ENCODE measurements at regions not wholly inside any gene's neighbourhood (a gene's known extent, or its start where the extent isn't known, plus 50 kb on each side); places are given as distances from the start of the nearest gene placed in this dataset.

DNA sequence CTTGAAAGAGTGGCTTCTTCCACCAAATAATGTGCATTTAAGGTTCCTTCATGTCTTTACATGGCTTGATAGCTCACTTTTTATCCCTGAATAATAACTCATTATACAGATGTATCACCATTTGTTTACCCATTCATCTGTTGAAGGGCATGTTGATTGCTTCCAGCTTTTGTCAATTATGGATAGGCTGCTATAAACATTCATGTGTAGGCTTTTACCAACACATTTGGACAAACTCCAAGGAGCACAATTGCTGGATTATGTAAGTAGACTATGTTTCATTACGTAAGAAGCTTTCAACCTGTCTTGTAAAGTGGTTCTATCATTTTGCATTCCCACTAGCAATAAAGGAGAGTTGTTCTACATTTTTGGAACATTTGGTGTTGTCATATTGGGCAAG, 2637.0 kb downstream of the PCDH7 start:
- FAIRE-seq: no peak
- POLR2A ChIA-PET: no interaction called here
- CTCF ChIA-PET: no interaction called here

DNA sequence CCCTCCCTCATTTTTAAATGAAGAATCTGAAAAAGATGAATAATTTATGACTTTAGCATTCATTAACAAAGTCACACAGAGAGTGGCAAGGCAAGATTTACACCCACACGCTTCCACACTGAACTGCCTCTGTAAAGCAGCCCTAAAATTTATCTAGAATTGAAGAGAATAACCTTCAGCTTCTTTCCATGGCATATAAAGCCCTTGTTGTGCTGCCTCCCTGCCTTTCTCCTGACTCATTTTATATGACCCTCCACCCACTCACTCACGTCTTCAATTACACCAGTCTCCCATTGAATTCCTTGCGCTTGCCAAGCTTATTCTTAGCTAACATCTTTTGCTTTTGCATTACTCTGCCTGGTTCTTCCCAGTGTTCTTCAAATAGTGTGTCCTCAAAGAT, 2649.3 kb downstream of the PCDH7 start:
- ChIA-PET POLR2A (no interaction called here), CTCF (no interaction called here)
- Histone ChIP-seq H3K27ac (no peak overlapping the region), H3K4me2 (no peak overlapping the region), H3K4me3 (no peak overlapping the region), H3K4me1 (no peaks in the 10 kb centered on the region), H3K9me3 (no peaks in the 10 kb centered on the region)
- TF ChIP-seq CHD4 (IDR thresholded peaks at IDR 0.05; ENCODE audit: borderline replicate concordance) (no peak), JUN (IDR thresholded peaks at IDR 0.05) (no peak), KDM1A (IDR thresholded peaks at IDR 0.05; ENCODE audit: low read depth) (no peak), CBX2 (IDR thresholded peaks at IDR 0.05; ENCODE audit: borderline replicate concordance, low read depth) (no peak)
- TF ChIP-seq, protein P1, sequence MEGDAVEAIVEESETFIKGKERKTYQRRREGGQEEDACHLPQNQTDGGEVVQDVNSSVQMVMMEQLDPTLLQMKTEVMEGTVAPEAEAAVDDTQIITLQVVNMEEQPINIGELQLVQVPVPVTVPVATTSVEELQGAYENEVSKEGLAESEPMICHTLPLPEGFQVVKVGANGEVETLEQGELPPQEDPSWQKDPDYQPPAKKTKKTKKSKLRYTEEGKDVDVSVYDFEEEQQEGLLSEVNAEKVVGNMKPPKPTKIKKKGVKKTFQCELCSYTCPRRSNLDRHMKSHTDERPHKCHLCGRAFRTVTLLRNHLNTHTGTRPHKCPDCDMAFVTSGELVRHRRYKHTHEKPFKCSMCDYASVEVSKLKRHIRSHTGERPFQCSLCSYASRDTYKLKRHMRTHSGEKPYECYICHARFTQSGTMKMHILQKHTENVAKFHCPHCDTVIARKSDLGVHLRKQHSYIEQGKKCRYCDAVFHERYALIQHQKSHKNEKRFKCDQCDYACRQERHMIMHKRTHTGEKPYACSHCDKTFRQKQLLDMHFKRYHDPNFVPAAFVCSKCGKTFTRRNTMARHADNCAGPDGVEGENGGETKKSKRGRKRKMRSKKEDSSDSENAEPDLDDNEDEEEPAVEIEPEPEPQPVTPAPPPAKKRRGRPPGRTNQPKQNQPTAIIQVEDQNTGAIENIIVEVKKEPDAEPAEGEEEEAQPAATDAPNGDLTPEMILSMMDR (IDR thresholded peaks at IDR 0.05): no peak
- WGBS (ENCODE audit: missing lambda C conversion rate): 37% methylated on average over 3 of the region's 3 CpGs
- ATAC-seq (no peak), FAIRE-seq (no peak), DNase-seq (ENCODE audit: low read depth in 1 of 2, low spot score in 1 of 2) (no peak)

More for the DNA sequence above, 2637.0 kb downstream of the PCDH7 start:
- Histone ChIP-seq H3K27ac (no peak overlapping the region), H3K4me3 (no peak overlapping the region), H3K9me3 (no peaks in the 10 kb centered on the region), H3K4me2 (no peak overlapping the region), H3K4me1 (no peaks in the 10 kb centered on the region)
- no peak for DNase-seq (ENCODE audit: low read depth in 1 of 2, low spot score in 1 of 2)
- 50% methylated on average over 1 of the region's 1 CpG for WGBS (ENCODE audit: missing lambda C conversion rate)
- ATAC-seq: no peak
- TF ChIP-seq TP53 (CRISPR knock-in tag; IDR thresholded peaks at IDR 0.05) (no peak), CHD4 (IDR thresholded peaks at IDR 0.05; ENCODE audit: borderline replicate concordance) (no peak), GATA3 (IDR thresholded peaks at IDR 0.05; ENCODE audit: borderline replicate concordance) (no peak), ZC3H11A (IDR thresholded peaks at IDR 0.05) (no peak), HOXB5 (CRISPR knock-in tag; IDR thresholded peaks at IDR 0.05) (no peak), PHF8 (IDR thresholded peaks at IDR 0.05; ENCODE audit: borderline replicate concordance, low read depth) (no peak), BHLHE40 (IDR thresholded peaks at IDR 0.05; ENCODE audit: low read depth, low read length) (no peak), HOXA7 (CRISPR knock-in tag; IDR thresholded peaks at IDR 0.05) (no peak), RCOR1 (IDR thresholded peaks at IDR 0.05; ENCODE audit: low read depth, low read length) (no peak), CBX2 (IDR thresholded peaks at IDR 0.05; ENCODE audit: borderline replicate concordance, low read depth) (no peak)
- TF ChIP-seq, protein P2, sequence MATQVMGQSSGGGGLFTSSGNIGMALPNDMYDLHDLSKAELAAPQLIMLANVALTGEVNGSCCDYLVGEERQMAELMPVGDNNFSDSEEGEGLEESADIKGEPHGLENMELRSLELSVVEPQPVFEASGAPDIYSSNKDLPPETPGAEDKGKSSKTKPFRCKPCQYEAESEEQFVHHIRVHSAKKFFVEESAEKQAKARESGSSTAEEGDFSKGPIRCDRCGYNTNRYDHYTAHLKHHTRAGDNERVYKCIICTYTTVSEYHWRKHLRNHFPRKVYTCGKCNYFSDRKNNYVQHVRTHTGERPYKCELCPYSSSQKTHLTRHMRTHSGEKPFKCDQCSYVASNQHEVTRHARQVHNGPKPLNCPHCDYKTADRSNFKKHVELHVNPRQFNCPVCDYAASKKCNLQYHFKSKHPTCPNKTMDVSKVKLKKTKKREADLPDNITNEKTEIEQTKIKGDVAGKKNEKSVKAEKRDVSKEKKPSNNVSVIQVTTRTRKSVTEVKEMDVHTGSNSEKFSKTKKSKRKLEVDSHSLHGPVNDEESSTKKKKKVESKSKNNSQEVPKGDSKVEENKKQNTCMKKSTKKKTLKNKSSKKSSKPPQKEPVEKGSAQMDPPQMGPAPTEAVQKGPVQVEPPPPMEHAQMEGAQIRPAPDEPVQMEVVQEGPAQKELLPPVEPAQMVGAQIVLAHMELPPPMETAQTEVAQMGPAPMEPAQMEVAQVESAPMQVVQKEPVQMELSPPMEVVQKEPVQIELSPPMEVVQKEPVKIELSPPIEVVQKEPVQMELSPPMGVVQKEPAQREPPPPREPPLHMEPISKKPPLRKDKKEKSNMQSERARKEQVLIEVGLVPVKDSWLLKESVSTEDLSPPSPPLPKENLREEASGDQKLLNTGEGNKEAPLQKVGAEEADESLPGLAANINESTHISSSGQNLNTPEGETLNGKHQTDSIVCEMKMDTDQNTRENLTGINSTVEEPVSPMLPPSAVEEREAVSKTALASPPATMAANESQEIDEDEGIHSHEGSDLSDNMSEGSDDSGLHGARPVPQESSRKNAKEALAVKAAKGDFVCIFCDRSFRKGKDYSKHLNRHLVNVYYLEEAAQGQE (IDR thresholded peaks at IDR 0.05): no peak

DNA sequence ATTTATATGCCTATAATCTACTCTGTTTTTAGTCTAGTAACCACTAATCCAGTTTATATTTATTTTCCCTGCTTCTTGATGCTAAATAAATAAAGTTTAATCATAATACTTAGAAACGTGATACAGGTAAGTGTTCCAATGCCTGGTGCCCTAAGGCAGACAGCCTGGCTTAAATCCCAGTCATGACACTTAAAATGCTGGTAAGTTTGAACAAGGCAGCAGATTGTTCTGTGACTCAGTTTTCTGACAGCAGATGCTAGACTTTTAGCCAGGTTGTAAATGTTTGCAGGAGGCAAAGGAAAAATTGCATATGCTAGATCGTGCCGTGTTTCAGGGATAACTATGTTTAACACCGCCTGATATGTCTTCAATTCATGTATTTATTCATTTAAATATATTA, 2661.6 kb downstream of the PCDH7 start:
- Histone ChIP-seq H3K4me1 (no peaks in the 10 kb centered on the region), H3K9me3 (no peaks in the 10 kb centered on the region), H3K4me3 (no peak overlapping the region), H3K4me2 (no peak overlapping the region), H3K27ac (no peak overlapping the region)
- DNase-seq (ENCODE audit: low read depth in 1 of 2, low spot score in 1 of 2) (no peak), ATAC-seq (no peak), FAIRE-seq (no peak)
- WGBS (ENCODE audit: missing lambda C conversion rate): 9% methylated on average over 4 of the region's 4 CpGs
- POLR2A ChIA-PET: no interaction called here
- no peak for TF ChIP-seq JUNB (IDR thresholded peaks at IDR 0.05)
- no peak for TF ChIP-seq HOXB13 (CRISPR knock-in tag; IDR thresholded peaks at IDR 0.05; ENCODE audit: low read depth)
- TF ChIP-seq EHF (CRISPR knock-in tag; IDR thresholded peaks at IDR 0.05): no peak
- no peak for TF ChIP-seq BHLHE40 (IDR thresholded peaks at IDR 0.05; ENCODE audit: low read depth, low read length)
- no peak for TF ChIP-seq FOSB (CRISPR knock-in tag; IDR thresholded peaks at IDR 0.05)
- TF ChIP-seq MAFK (IDR thresholded peaks at IDR 0.05; ENCODE audit: partially characterized antibody): no peak
- TF ChIP-seq FOSL2 (IDR thresholded peaks at IDR 0.05): no peak
- no peak for TF ChIP-seq FOSL2 (CRISPR knock-in tag; IDR thresholded peaks at IDR 0.05)
- CTCF ChIA-PET: no interaction called here
